ENCODE measurements at regions not wholly inside any gene's neighbourhood (a gene's known extent, or its start where the extent isn't known, plus 50 kb on each side); places are given as distances from the start of the nearest gene placed in this dataset.
"Not testable (repeated sequence)": the region's sequence is repeated elsewhere in the genome, so short reads cannot be mapped to it uniquely, and the experiment has no call there.

- Histone ChIP-seq H3K4me1 (ENCODE audit: insufficient read depth, low read length) (peaks cover 9% of the 10 kb centered on the region; the same call in 1 of the 2 replicates), H3K9me3 (ENCODE audit: control insufficient read depth, insufficient read depth, low read length) (no peaks in the 10 kb centered on the region), H3K9ac (ENCODE audit: low read depth, low read length) (no peak overlapping the region), H3K36me3 (ENCODE audit: insufficient read depth, low read length) (no peaks in the 10 kb centered on the region)
Observed at GRCh38 chr3:193906849-193907410, 229.0 kb upstream of the HES1 start.

GRCh38 chr3:193908181-193908744 is 227.7 kb upstream of the HES1 start:
- H3K36me3 ChIP-seq (ENCODE audit: insufficient read depth, low read length): no peaks in the 10 kb centered on the region
- H3K9ac ChIP-seq (ENCODE audit: low read depth, low read length): no peak overlapping the region
- H3K9me3 ChIP-seq (ENCODE audit: control insufficient read depth, insufficient read depth, low read length): no peaks in the 10 kb centered on the region
- H3K4me1 ChIP-seq (ENCODE audit: insufficient read depth, low read length): peaks cover 9% of the 10 kb centered on the region; the same call in 1 of the 2 replicates

GRCh38 chr3:193909387-193909786 is 226.6 kb upstream of the HES1 start:
- no peak overlapping the region for H3K9ac ChIP-seq (ENCODE audit: low read depth, low read length)
- H3K36me3 ChIP-seq (ENCODE audit: insufficient read depth, low read length): no peaks in the 10 kb centered on the region
- H3K9me3 ChIP-seq (ENCODE audit: control insufficient read depth, insufficient read depth, low read length): no peaks in the 10 kb centered on the region
- peaks cover 9% of the 10 kb centered on the region; the same call in 1 of the 2 replicates for H3K4me1 ChIP-seq (ENCODE audit: insufficient read depth, low read length)

GRCh38 chr3:193910310-193910709 is 225.6 kb upstream of the HES1 start:
- Histone ChIP-seq H3K9ac (ENCODE audit: low read depth, low read length) (no peak overlapping the region), H3K36me3 (ENCODE audit: insufficient read depth, low read length) (no peaks in the 10 kb centered on the region), H3K4me1 (ENCODE audit: insufficient read depth, low read length) (peaks cover 9% of the 10 kb centered on the region; the same call in 1 of the 2 replicates), H3K9me3 (ENCODE audit: control insufficient read depth, insufficient read depth, low read length) (no peaks in the 10 kb centered on the region)

GRCh38 chr3:193910886-193911738 is 224.8 kb upstream of the HES1 start:
- H3K36me3 ChIP-seq (ENCODE audit: insufficient read depth, low read length): no peaks in the 10 kb centered on the region
- peaks cover 9% of the 10 kb centered on the region; the same call in 1 of the 2 replicates for H3K4me1 ChIP-seq (ENCODE audit: insufficient read depth, low read length)
- no peaks in the 10 kb centered on the region for H3K9me3 ChIP-seq (ENCODE audit: control insufficient read depth, insufficient read depth, low read length)
- H3K9ac ChIP-seq (ENCODE audit: low read depth, low read length): no peak overlapping the region

GRCh38 chr3:193911784-193912340 is 224.1 kb upstream of the HES1 start:
- Histone ChIP-seq H3K9ac (ENCODE audit: low read depth, low read length) (no peak overlapping the region), H3K4me1 (ENCODE audit: insufficient read depth, low read length) (peaks cover 9% of the 10 kb centered on the region; the same call in 1 of the 2 replicates), H3K36me3 (ENCODE audit: insufficient read depth, low read length) (no peaks in the 10 kb centered on the region), H3K9me3 (ENCODE audit: control insufficient read depth, insufficient read depth, low read length) (no peaks in the 10 kb centered on the region)

- Histone ChIP-seq H3K36me3 (ENCODE audit: insufficient read depth, low read length) (no peaks in the 10 kb centered on the region), H3K4me1 (ENCODE audit: insufficient read depth, low read length) (peaks cover 9% of the 10 kb centered on the region; the same call in 1 of the 2 replicates), H3K9ac (ENCODE audit: low read depth, low read length) (no peak overlapping the region), H3K9me3 (ENCODE audit: control insufficient read depth, insufficient read depth, low read length) (no peaks in the 10 kb centered on the region)
Observed at GRCh38 chr3:193912621-193913178, 223.2 kb upstream of the HES1 start.

GRCh38 chr3:193914602-193915001 is 221.3 kb upstream of the HES1 start:
- H3K9ac ChIP-seq (ENCODE audit: low read depth, low read length): no peak overlapping the region
- no peaks in the 10 kb centered on the region for H3K9me3 ChIP-seq (ENCODE audit: control insufficient read depth, insufficient read depth, low read length)
- no peaks in the 10 kb centered on the region for H3K36me3 ChIP-seq (ENCODE audit: insufficient read depth, low read length)
- H3K4me1 ChIP-seq (ENCODE audit: insufficient read depth, low read length): peaks cover 9% of the 10 kb centered on the region; the same call in 1 of the 2 replicates

- Histone ChIP-seq H3K36me3 (ENCODE audit: insufficient read depth, low read length) (no peaks in the 10 kb centered on the region), H3K9ac (ENCODE audit: low read depth, low read length) (no peak overlapping the region), H3K4me1 (ENCODE audit: insufficient read depth, low read length) (peaks cover 9% of the 10 kb centered on the region; the same call in 1 of the 2 replicates), H3K9me3 (ENCODE audit: control insufficient read depth, insufficient read depth, low read length) (no peaks in the 10 kb centered on the region)
Observed at GRCh38 chr3:193915099-193915498, 220.8 kb upstream of the HES1 start.

- Histone ChIP-seq H3K4me1 (ENCODE audit: insufficient read depth, low read length) (peaks cover 9% of the 10 kb centered on the region; the same call in 1 of the 2 replicates), H3K36me3 (ENCODE audit: insufficient read depth, low read length) (no peaks in the 10 kb centered on the region), H3K9ac (ENCODE audit: low read depth, low read length) (no peak overlapping the region), H3K9me3 (ENCODE audit: control insufficient read depth, insufficient read depth, low read length) (no peaks in the 10 kb centered on the region)
Observed at GRCh38 chr3:193915613-193916012, 220.3 kb upstream of the HES1 start.

GRCh38 chr3:193917158-193917557 is 218.8 kb upstream of the HES1 start:
- H3K9me3 ChIP-seq (ENCODE audit: control insufficient read depth, insufficient read depth, low read length): no peaks in the 10 kb centered on the region
- H3K4me1 ChIP-seq (ENCODE audit: insufficient read depth, low read length): no peaks in the 10 kb centered on the region
- H3K36me3 ChIP-seq (ENCODE audit: insufficient read depth, low read length): no peaks in the 10 kb centered on the region

GRCh38 chr3:193921465-193921864 is 214.5 kb upstream of the HES1 start:
- Histone ChIP-seq H3K36me3 (ENCODE audit: insufficient read depth, low read length) (no peaks in the 10 kb centered on the region), H3K9ac (ENCODE audit: low read depth, low read length) (no peak overlapping the region), H3K9me3 (ENCODE audit: control insufficient read depth, insufficient read depth, low read length) (no peaks in the 10 kb centered on the region), H3K4me1 (ENCODE audit: insufficient read depth, low read length) (no peaks in the 10 kb centered on the region)

More at GRCh38 chr3:193917158-193917557, 218.8 kb upstream of the HES1 start:
- no peak overlapping the region for H3K9ac ChIP-seq (ENCODE audit: low read depth, low read length)

GRCh38 chr3:193922034-193922774 is 213.7 kb upstream of the HES1 start:
- H3K36me3 ChIP-seq (ENCODE audit: insufficient read depth, low read length): no peaks in the 10 kb centered on the region
- no peaks in the 10 kb centered on the region for H3K4me1 ChIP-seq (ENCODE audit: insufficient read depth, low read length)
- no peak overlapping the region for H3K9ac ChIP-seq (ENCODE audit: low read depth, low read length)
- H3K9me3 ChIP-seq (ENCODE audit: control insufficient read depth, insufficient read depth, low read length): no peaks in the 10 kb centered on the region

GRCh38 chr3:193923958-193924357 is 212.0 kb upstream of the HES1 start:
- not testable (repeated sequence) for H3K4me1 ChIP-seq (ENCODE audit: insufficient read depth, low read length); H3K9ac ChIP-seq (ENCODE audit: low read depth, low read length); H3K9me3 ChIP-seq (ENCODE audit: control insufficient read depth, insufficient read depth, low read length); H3K36me3 ChIP-seq (ENCODE audit: insufficient read depth, low read length)
